CD14-positive monocyte (primary cell): ENCODE measurements at regions not wholly inside any gene's neighbourhood (a gene's known extent, or its start where the extent isn't known, plus 50 kb on each side); places are given as distances from the start of the nearest gene placed in this dataset.
A peak's percentile ranks its signal among the peaks of the same experiment; 100 is the strongest.

ENCODE experiments used
- DNase-seq, 3 donors: peaks; one replicate each; pipeline ENCODE4 v3.0.0-alpha.2; 2011 to 2022
- H2AFZ ChIP-seq: 2 replicates; pipeline ENCODE4 v1.6.0; 2012; ENCODE audit warnings: mild to moderate bottlenecking, low read depth, low read length, inconsistent platforms; ENCODE audit not compliant: insufficient read depth, poor library complexity, severe bottlenecking
- H3K27ac ChIP-seq, 2 donors: 1 replicate in 1 of 2; 2 replicates in 1 of 2; pipeline ENCODE4 v1.5.1; 2012 to 2013; ENCODE audit warnings: low read length in 2 of 2, control low read depth in 1 of 2, inconsistent platforms in 1 of 2, low read depth in 1 of 2, mild to moderate bottlenecking in 1 of 2
- H3K27me3 ChIP-seq, 2 donors: one replicate each; pipeline versions ENCODE4 v1.6.0 to v1.6.1; 2011 to 2013; ENCODE audit warnings: low read length in 2 of 2; ENCODE audit not compliant: control insufficient read depth in 2 of 2, insufficient read depth in 2 of 2
- H3K36me3 ChIP-seq, 2 donors: replicated peaks in 1 of 2; 1 replicate in 1 of 2; 2 replicates in 1 of 2; pipeline versions ENCODE4 v1.5.1 to v1.6.1; 2012 to 2013; ENCODE audit warnings: low read length in 2 of 2, control low read depth in 1 of 2, inconsistent platforms in 1 of 2, mild to moderate bottlenecking in 1 of 2; ENCODE audit not compliant: insufficient read depth in 2 of 2, control insufficient read depth in 1 of 2
- H3K4me1 ChIP-seq, 2 donors: 1 replicate in 1 of 2; 2 replicates in 1 of 2; pipeline versions ENCODE4 v1.5.1 to v1.6.1; 2012 to 2013; ENCODE audit warnings: low read length in 2 of 2, control low read depth in 1 of 2, inconsistent platforms in 1 of 2, mild to moderate bottlenecking in 1 of 2, moderate library complexity in 1 of 2; ENCODE audit not compliant: insufficient read depth in 2 of 2, control insufficient read depth in 1 of 2
- H3K4me2 ChIP-seq: replicated peaks from 2 replicates; pipeline ENCODE3; 2012; ENCODE audit warnings: low read length, moderate library complexity, mild to moderate bottlenecking; ENCODE audit not compliant: poor library complexity, severe bottlenecking; ENCODE audit errors: extremely low read depth
- H3K4me3 ChIP-seq, 3 experiments: fragments of 200-600 bp in 1 of 3; sonication (generic) in 1 of 3; replicated peaks in 1 of 3; 1 replicate in 2 of 3; 2 replicates in 1 of 3; pipeline ENCODE4 v1.5.1; 2011 to 2013; ENCODE audit warnings: low read length in 3 of 3, mild to moderate bottlenecking in 3 of 3, control low read depth in 2 of 3, low read depth in 2 of 3, inconsistent platforms in 1 of 3, moderate library complexity in 1 of 3
- H3K79me2 ChIP-seq: 2 replicates; pipeline ENCODE4 v1.6.0; 2012; ENCODE audit warnings: mild to moderate bottlenecking, control low read depth, inconsistent platforms, low read length, moderate library complexity; ENCODE audit not compliant: insufficient read depth
- H3K9ac ChIP-seq: 2 replicates; pipeline ENCODE4 v1.6.0; 2017; ENCODE audit warnings: low read length, mild to moderate bottlenecking; ENCODE audit not compliant: insufficient read depth, poor library complexity, severe bottlenecking
- H3K9me3 ChIP-seq, 2 donors: replicated peaks in 1 of 2; 1 replicate in 1 of 2; 2 replicates in 1 of 2; pipeline versions ENCODE4 v1.5.1 to v1.6.1; 2012 to 2013; ENCODE audit warnings: low read length in 2 of 2, control low read depth in 1 of 2; ENCODE audit not compliant: control insufficient read depth in 1 of 2, insufficient read depth in 1 of 2
- H4K20me1 ChIP-seq: 2 replicates; pipeline ENCODE4 v1.6.0; 2012; ENCODE audit warnings: mild to moderate bottlenecking, low read length, control low read depth, moderate library complexity; ENCODE audit not compliant: insufficient read depth
- H3K27ac Mint-ChIP-seq, 7 donors: one replicate each; pipeline ENCODE4 v1.8.0; 2020; ENCODE audit warnings: mild to moderate bottlenecking in 7 of 7, mixed read lengths in 7 of 7, moderate library complexity in 6 of 7, inconsistent platforms in 2 of 7
- H3K27me3 Mint-ChIP-seq, 3 donors: one replicate each; pipeline ENCODE4 v1.8.0; 2021 to 2022; ENCODE audit warnings: low read depth in 3 of 3, mild to moderate bottlenecking in 3 of 3, mixed read lengths in 3 of 3, moderate library complexity in 3 of 3, inconsistent platforms in 1 of 3
- H3K36me3 Mint-ChIP-seq, 2 donors: one replicate each; pipeline ENCODE4 v1.8.0; 2020; ENCODE audit warnings: mixed read lengths in 2 of 2, inconsistent platforms in 1 of 2, mild to moderate bottlenecking in 1 of 2
- H3K4me1 Mint-ChIP-seq: one replicate; pipeline ENCODE4 v1.8.0; 2020; ENCODE audit warnings: mild to moderate bottlenecking, mixed read lengths
- H3K4me3 Mint-ChIP-seq, 2 donors: one replicate each; pipeline ENCODE4 v1.8.0; 2020; ENCODE audit warnings: mild to moderate bottlenecking in 2 of 2, mixed read lengths in 2 of 2, moderate library complexity in 1 of 2
- H3K9me3 Mint-ChIP-seq, 7 donors: one replicate each; pipeline ENCODE4 v1.8.0; 2020 to 2022; ENCODE audit warnings: mixed read lengths in 7 of 7, mild to moderate bottlenecking in 6 of 7, moderate library complexity in 6 of 7, inconsistent platforms in 2 of 7
- WGBS: methylation state at CpG from one replicate; pipeline ENCODE4 v1.1.5; 2013; ENCODE audit warnings: missing lambda C conversion rate; ENCODE audit not compliant: insufficient coverage; 5-methylcytosine and 5-hydroxymethylcytosine counted together
- intact Hi-C, 2 donors: fragments of 100-400 bp; cut with micrococcal nuclease; formaldehyde crosslinking; loops; one replicate each; pipeline versions ENCODE4 v1.15.0 to v1.15.1; 2023
- TF ChIP-seq, protein P1 (sequence below): fragments of 200-600 bp; IDR thresholded peaks from one replicate; pipeline ENCODE4 v1.8.0; 2022; ENCODE audit warnings: antibody characterized with exemption, mild to moderate bottlenecking

GRCh38 chr13:42379241-42379640 is 107.3 kb downstream of the AKAP11 start:
- intact Hi-C loops, result no loop called here
- H3K27ac ChIP-seq, result no peak overlapping the region
- no peaks in the 10 kb centered on the region for H3K27me3 ChIP-seq
- Mint-ChIP-seq H3K27me3 (no peaks in the 10 kb centered on the region), H3K9me3 (peaks cover 6 to 11% (median 6%) of the 10 kb centered on the region in 7 donors), H3K36me3 (no peaks in the 10 kb centered on the region), H3K4me1 (peaks cover 16% of the 10 kb centered on the region), H3K4me3 (no peak overlapping the region), H3K27ac (no peak overlapping the region)
- no peak overlapping the region for H3K9ac ChIP-seq
- no peaks in the 10 kb centered on the region for H4K20me1 ChIP-seq
- no peak for DNase-seq
- TF ChIP-seq, protein P1, sequence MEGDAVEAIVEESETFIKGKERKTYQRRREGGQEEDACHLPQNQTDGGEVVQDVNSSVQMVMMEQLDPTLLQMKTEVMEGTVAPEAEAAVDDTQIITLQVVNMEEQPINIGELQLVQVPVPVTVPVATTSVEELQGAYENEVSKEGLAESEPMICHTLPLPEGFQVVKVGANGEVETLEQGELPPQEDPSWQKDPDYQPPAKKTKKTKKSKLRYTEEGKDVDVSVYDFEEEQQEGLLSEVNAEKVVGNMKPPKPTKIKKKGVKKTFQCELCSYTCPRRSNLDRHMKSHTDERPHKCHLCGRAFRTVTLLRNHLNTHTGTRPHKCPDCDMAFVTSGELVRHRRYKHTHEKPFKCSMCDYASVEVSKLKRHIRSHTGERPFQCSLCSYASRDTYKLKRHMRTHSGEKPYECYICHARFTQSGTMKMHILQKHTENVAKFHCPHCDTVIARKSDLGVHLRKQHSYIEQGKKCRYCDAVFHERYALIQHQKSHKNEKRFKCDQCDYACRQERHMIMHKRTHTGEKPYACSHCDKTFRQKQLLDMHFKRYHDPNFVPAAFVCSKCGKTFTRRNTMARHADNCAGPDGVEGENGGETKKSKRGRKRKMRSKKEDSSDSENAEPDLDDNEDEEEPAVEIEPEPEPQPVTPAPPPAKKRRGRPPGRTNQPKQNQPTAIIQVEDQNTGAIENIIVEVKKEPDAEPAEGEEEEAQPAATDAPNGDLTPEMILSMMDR, result no peak
- H3K4me1 ChIP-seq, result peaks cover 5 to 13% of the 10 kb centered on the region in 2 donors
- H3K4me2 ChIP-seq, result no peak overlapping the region
- WGBS, result no CpG with 5 or more reads among the region's 1 CpG
- H3K9me3 ChIP-seq, result peaks cover 2 to 11% of the 10 kb centered on the region in 2 donors
- no peak overlapping the region for H3K4me3 ChIP-seq
- H2AFZ ChIP-seq, result no peak overlapping the region
- no peaks in the 10 kb centered on the region for H3K36me3 ChIP-seq
- no peaks in the 10 kb centered on the region for H3K79me2 ChIP-seq

- no peak overlapping the region for H2AFZ ChIP-seq
- no peak overlapping the region for H3K27ac ChIP-seq
- no peak overlapping the region for H3K4me2 ChIP-seq
- no peaks in the 10 kb centered on the region for H3K36me3 ChIP-seq
- H3K4me1 ChIP-seq, result peaks cover 5 to 13% of the 10 kb centered on the region in 2 donors
- no peak overlapping the region for H3K4me3 ChIP-seq
- Mint-ChIP-seq H3K36me3 (no peaks in the 10 kb centered on the region), H3K27me3 (no peaks in the 10 kb centered on the region), H3K9me3 (peaks cover 5 to 12% (median 6%) of the 10 kb centered on the region in 7 donors), H3K4me1 (peaks cover 16% of the 10 kb centered on the region), H3K4me3 (no peak overlapping the region), H3K27ac (peak overlapping the region in 1 of 7 donors; percentile 35)
- no peaks in the 10 kb centered on the region for H3K27me3 ChIP-seq
- peaks cover 2 to 11% of the 10 kb centered on the region in 2 donors for H3K9me3 ChIP-seq
- DNase-seq, result no peak
- H3K79me2 ChIP-seq, result no peaks in the 10 kb centered on the region
- WGBS, result 0% methylated on average over 3 of the region's 12 CpGs
- TF ChIP-seq, protein P1, result no peak
- H3K9ac ChIP-seq, result no peak overlapping the region
- intact Hi-C loops, result no loop called here
- no peaks in the 10 kb centered on the region for H4K20me1 ChIP-seq
Measured at GRCh38 chr13:42380420-42381164, 108.6 kb downstream of the AKAP11 start.
